Fibroblast of skin of left biceps (primary cell): ENCODE measurements at regions not wholly inside any gene's neighbourhood (a gene's known extent, or its start where the extent isn't known, plus 50 kb on each side); places are given as distances from the start of the nearest gene placed in this dataset.
"Not testable (repeated sequence)": the region's sequence is repeated elsewhere in the genome, so short reads cannot be mapped to it uniquely, and the experiment has no call there.

Experiments used
- DNase-seq, 2 experiments: peaks; one replicate each; pipeline ENCODE4 v3.0.0-alpha.2; 2013; ENCODE audit warnings: low read depth in 2 of 2

GRCh38 chrX:34716302-34716701 lies 59.2 kb upstream of the TMEM47 start:
- DNase-seq, result no peak

GRCh38 chrX:34734383-34734782 lies 77.3 kb upstream of the TMEM47 start:
- DNase-seq, result no peak

- DNase-seq, result no peak
These were observed 87.4 kb upstream of the TMEM47 start for GRCh38 chrX:34744521-34744920.

GRCh38 chrX:34749896-34750295 lies 92.8 kb upstream of the TMEM47 start:
- no peak for DNase-seq

GRCh38 chrX:34764852-34765361 lies 107.8 kb upstream of the TMEM47 start:
- DNase-seq, result no peak

- no peak for DNase-seq
These were observed 111.2 kb upstream of the TMEM47 start for GRCh38 chrX:34768290-34768689.

GRCh38 chrX:34770511-34770910 lies 113.4 kb upstream of the TMEM47 start:
- peak; percentile 9 to 15 for DNase-seq

- peak; percentile 31 to 35 for DNase-seq
These were observed 121.8 kb upstream of the TMEM47 start for GRCh38 chrX:34778916-34779315.

- DNase-seq, result peak in 1 of 2 experiments; percentile 18
These were observed 132.9 kb upstream of the TMEM47 start for GRCh38 chrX:34790026-34790425.

- no peak for DNase-seq
These were observed 136.6 kb upstream of the FAM47B start for GRCh38 chrX:34805951-34806350.

- DNase-seq, result no peak
These were observed 133.5 kb upstream of the FAM47B start for GRCh38 chrX:34809096-34809495.

GRCh38 chrX:34810364-34810763 lies 132.2 kb upstream of the FAM47B start:
- peak in 1 of 2 experiments; percentile 1 for DNase-seq

- no peak for DNase-seq
These were observed 131.7 kb upstream of the FAM47B start for GRCh38 chrX:34810916-34811315.

GRCh38 chrX:34813618-34814017 lies 129.0 kb upstream of the FAM47B start:
- no peak for DNase-seq

- no peak for DNase-seq
These were observed 115.6 kb upstream of the FAM47B start for GRCh38 chrX:34826964-34827363.

GRCh38 chrX:34839451-34839850 lies 103.1 kb upstream of the FAM47B start:
- peak; percentile 47 to 54 for DNase-seq

- not testable (repeated sequence) for DNase-seq
These were observed 101.4 kb upstream of the FAM47B start for GRCh38 chrX:34841205-34841604.

- DNase-seq, result peak in 1 of 2 experiments; percentile 50
These were observed 94.3 kb upstream of the FAM47B start for GRCh38 chrX:34848281-34848680.

GRCh38 chrX:34849371-34849770 lies 93.2 kb upstream of the FAM47B start:
- DNase-seq, result no peak

GRCh38 chrX:34859191-34859590 lies 83.4 kb upstream of the FAM47B start:
- no peak for DNase-seq

- no peak for DNase-seq
These were observed 78.7 kb upstream of the FAM47B start for GRCh38 chrX:34863906-34864305.

GRCh38 chrX:34866646-34867045 lies 76.0 kb upstream of the FAM47B start:
- no peak for DNase-seq

- no peak for DNase-seq
These were observed 74.0 kb upstream of the FAM47B start for GRCh38 chrX:34868633-34869032.

- DNase-seq, result no peak
These were observed 68.9 kb upstream of the FAM47B start for GRCh38 chrX:34873500-34874225.
